HG02938 (cell line): ENCODE measurements at regions not wholly inside any gene's neighbourhood (a gene's known extent, or its start where the extent isn't known, plus 50 kb on each side); places are given as distances from the start of the nearest gene placed in this dataset.

ENCODE experiments used
- ATAC-seq: cut with Tn5 transposase; IDR thresholded peaks from one replicate; pipeline ENCODE4 v1.9.1; 2021; ENCODE audit warnings: mild to moderate bottlenecking, moderate library complexity; ENCODE audit not compliant: unreplicated experiment

- ATAC-seq, result no peak
These were observed 210.6 kb downstream of the QDPR start for GRCh38 chr4:17301266-17301665.

GRCh38 chr4:17296921-17297890 lies 214.7 kb downstream of the QDPR start:
- ATAC-seq, result no peak

GRCh38 chr4:17293901-17294300 lies 218.0 kb downstream of the QDPR start:
- ATAC-seq, result no peak

- ATAC-seq, result no peak
These were observed 223.7 kb downstream of the QDPR start for GRCh38 chr4:17288151-17288550.

GRCh38 chr4:17286752-17287460 lies 225.0 kb downstream of the QDPR start:
- no peak for ATAC-seq

GRCh38 chr4:17285747-17286146 lies 226.1 kb downstream of the QDPR start:
- no peak for ATAC-seq

GRCh38 chr4:17284323-17285175 lies 227.3 kb downstream of the QDPR start:
- ATAC-seq, result no peak

GRCh38 chr4:17283832-17284231 lies 228.1 kb downstream of the QDPR start:
- ATAC-seq, result no peak

GRCh38 chr4:17283251-17283650 lies 228.6 kb downstream of the QDPR start:
- no peak for ATAC-seq

GRCh38 chr4:17280261-17281018 lies 231.4 kb downstream of the QDPR start:
- no peak for ATAC-seq

GRCh38 chr4:17276776-17277175 lies 235.1 kb downstream of the QDPR start:
- no peak for ATAC-seq

- ATAC-seq, result no peak
These were observed 236.1 kb downstream of the QDPR start for GRCh38 chr4:17275836-17276235.

- ATAC-seq, result no peak
These were observed 238.8 kb downstream of the QDPR start for GRCh38 chr4:17273047-17273446.

GRCh38 chr4:17272154-17272553 lies 239.7 kb downstream of the QDPR start:
- ATAC-seq, result no peak

GRCh38 chr4:17265653-17266052 lies 246.2 kb downstream of the QDPR start:
- ATAC-seq, result no peak

- no peak for ATAC-seq
These were observed 246.8 kb downstream of the QDPR start for GRCh38 chr4:17265139-17265538.

- peak; percentile 65 for ATAC-seq
These were observed 251.6 kb downstream of the QDPR start for GRCh38 chr4:17260166-17260907.

GRCh38 chr4:17258106-17258505 lies 253.8 kb downstream of the QDPR start:
- ATAC-seq, result no peak

- no peak for ATAC-seq
These were observed 259.8 kb downstream of the QDPR start for GRCh38 chr4:17252131-17252530.

- ATAC-seq, result no peak
These were observed 260.8 kb downstream of the QDPR start for GRCh38 chr4:17251101-17251500.
